GM18499 (cell line): ENCODE measurements at regions not wholly inside any gene's neighbourhood (a gene's known extent, or its start where the extent isn't known, plus 50 kb on each side); places are given as distances from the start of the nearest gene placed in this dataset.
"Not testable (repeated sequence)": the region's sequence is repeated elsewhere in the genome, so short reads cannot be mapped to it uniquely, and the experiment has no call there.

Source experiments
- ATAC-seq: cut with Tn5 transposase; IDR thresholded peaks from one replicate; pipeline ENCODE4 v1.9.1; 2021; ENCODE audit warnings: moderate number of reproducible peaks; ENCODE audit not compliant: insufficient read depth, unreplicated experiment

- ATAC-seq, result no peak
Measured at GRCh38 chr3:40921251-40921650, 278.1 kb upstream of the CTNNB1 start.

- ATAC-seq, result no peak
Measured at GRCh38 chr3:40923143-40923542, 276.2 kb upstream of the CTNNB1 start.

- ATAC-seq, result no peak
Measured at GRCh38 chr3:40923651-40924050, 275.7 kb upstream of the CTNNB1 start.

GRCh38 chr3:40924559-40925141, 274.7 kb upstream of the CTNNB1 start:
- ATAC-seq, result no peak

GRCh38 chr3:40925231-40925630, 274.1 kb upstream of the CTNNB1 start:
- ATAC-seq, result no peak

GRCh38 chr3:40930131-40930538, 269.2 kb upstream of the CTNNB1 start:
- no peak for ATAC-seq

- no peak for ATAC-seq
Measured at GRCh38 chr3:40930756-40931155, 268.5 kb upstream of the CTNNB1 start.

- ATAC-seq, result no peak
Measured at GRCh38 chr3:40938591-40938990, 260.7 kb upstream of the CTNNB1 start.

- ATAC-seq, result no peak
Measured at GRCh38 chr3:40939030-40939740, 260.1 kb upstream of the CTNNB1 start.

- ATAC-seq, result no peak
Measured at GRCh38 chr3:40939741-40940130, 259.6 kb upstream of the CTNNB1 start.

GRCh38 chr3:40940651-40941050, 258.7 kb upstream of the CTNNB1 start:
- no peak for ATAC-seq

GRCh38 chr3:40947022-40947421, 252.3 kb upstream of the CTNNB1 start:
- ATAC-seq, result not testable (repeated sequence)

GRCh38 chr3:40949347-40949746, 250.0 kb upstream of the CTNNB1 start:
- not testable (repeated sequence) for ATAC-seq

GRCh38 chr3:40951636-40952035, 247.7 kb upstream of the CTNNB1 start:
- no peak for ATAC-seq

- no peak for ATAC-seq
Measured at GRCh38 chr3:40961104-40961857, 238.0 kb upstream of the CTNNB1 start.

GRCh38 chr3:40962721-40963120, 236.6 kb upstream of the CTNNB1 start:
- ATAC-seq, result no peak

GRCh38 chr3:40968666-40969065, 230.6 kb upstream of the CTNNB1 start:
- ATAC-seq, result no peak

GRCh38 chr3:40969341-40969740, 230.0 kb upstream of the CTNNB1 start:
- ATAC-seq, result no peak

- no peak for ATAC-seq
Measured at GRCh38 chr3:40969756-40970466, 229.4 kb upstream of the CTNNB1 start.

- peak; percentile 95 for ATAC-seq
Measured at GRCh38 chr3:40971191-40972168, 227.8 kb upstream of the CTNNB1 start.
